ENCODE measurements at regions not wholly inside any gene's neighbourhood (a gene's known extent, or its start where the extent isn't known, plus 50 kb on each side); places are given as distances from the start of the nearest gene placed in this dataset.
A peak's percentile ranks its signal among the peaks of the same experiment; 100 is the strongest.

DNA sequence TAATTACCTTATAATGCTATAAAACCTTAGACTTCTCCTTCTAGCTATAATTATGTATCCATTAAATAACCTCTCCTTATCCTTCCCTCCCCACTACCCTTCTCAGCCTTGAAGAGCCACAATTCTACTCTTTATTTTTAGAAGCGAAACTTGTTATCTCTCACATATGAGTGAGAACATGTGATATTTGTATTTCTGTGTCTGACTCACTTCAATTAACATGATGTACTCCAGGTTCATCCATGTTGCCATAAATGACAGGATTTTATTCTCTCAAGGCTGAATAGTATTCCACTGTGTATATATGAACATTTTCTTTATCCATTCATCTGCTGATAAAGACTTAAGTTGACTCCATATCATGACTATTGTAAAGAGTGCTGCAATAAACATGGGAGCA is 485.6 kb downstream of the FLRT2 start:
- no peak for DNase-seq

DNA sequence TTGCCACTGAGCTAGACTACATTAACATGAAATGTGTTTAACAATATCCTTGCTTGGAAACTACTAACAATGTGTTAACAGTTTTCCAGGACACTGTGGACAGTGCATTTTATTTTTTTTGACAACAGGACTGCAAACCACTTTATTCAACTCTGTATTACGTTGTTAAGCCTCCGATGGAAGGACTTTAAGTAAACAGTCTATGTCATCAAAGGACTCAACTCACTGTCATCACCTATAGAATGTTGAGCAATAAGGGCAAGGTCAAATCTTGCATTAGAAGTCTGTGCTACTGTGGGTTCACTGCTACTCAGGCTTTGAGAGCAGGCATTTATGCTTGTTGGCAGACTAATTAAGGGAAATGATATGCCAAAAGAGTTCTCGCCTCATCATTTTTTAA is 483.7 kb downstream of the FLRT2 start:
- DNase-seq: no peak

DNA sequence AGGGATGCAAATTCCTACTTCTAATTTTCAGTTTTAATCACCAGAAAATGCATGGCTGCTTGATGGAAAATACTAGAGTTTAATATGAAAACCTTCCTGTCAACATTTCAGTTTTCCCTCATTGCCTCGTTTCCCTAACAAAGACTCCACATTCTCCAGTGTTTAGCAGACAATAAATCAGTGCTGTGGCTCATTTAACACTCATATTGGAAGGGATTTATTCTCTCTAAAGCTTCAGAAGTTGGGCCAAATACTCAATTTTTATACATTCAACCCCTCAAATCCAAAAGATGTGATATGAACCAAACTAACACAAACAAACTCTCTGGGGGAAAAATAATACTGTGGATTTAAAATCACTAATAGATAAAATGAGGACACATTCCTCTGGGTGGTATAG is 482.5 kb downstream of the FLRT2 start:
- DNase-seq: no peak

DNA sequence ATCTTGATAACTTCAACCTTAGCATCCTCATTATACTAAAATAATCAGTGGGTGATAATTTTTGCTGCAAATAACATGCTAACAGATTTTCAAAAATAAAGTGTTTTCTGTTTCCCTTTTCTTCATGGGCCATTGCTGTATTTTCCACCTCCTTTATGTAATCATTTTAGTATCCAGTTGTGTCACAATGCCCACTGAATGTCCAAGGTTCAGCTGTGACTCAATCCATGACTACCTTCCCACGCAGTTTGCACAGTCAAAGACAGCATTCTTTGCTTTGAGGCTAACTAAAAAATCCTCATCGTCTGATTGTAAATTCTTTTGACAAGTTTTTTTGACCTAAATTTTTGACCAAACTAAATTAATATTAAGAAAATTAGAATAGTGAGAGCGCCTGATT is 474.1 kb downstream of the FLRT2 start:
- no peak for DNase-seq

DNA sequence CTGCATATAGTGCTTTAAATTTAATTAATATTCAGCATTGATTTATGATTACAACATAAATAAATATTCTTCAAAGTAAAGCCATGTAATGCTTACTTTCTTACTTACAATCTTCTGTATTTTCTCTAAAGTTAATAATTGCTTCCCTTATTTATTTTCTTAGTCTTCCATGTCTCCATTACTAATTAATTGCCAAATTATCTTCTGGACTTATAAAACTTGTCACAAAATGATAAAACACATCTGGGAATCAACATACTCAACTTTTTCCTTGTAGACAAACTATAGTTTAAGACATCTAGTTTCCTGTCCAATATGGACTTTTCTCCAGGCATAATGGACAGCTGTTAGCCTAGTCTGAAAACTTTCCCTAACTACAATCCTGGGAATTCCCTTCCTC is 466.6 kb downstream of the FLRT2 start:
- DNase-seq: no peak

DNA sequence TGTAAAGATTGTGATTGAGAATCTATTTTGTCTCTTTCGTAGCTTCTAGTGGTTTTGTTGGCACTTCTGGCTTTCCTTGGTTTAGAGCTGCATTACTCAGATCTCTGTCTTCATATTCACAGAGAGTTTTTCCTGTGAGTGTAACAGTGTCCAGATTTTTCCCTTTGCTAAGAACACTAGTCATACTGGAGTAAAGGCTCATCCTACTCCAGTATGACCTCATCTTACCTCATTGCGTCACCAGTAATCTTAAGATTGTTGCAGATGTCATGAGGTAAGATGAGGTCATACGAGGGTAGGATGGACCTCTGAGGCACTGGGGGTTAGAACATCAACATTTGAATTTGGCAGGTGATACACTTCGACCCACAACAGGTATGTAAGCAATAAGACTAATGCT is 461.2 kb downstream of the FLRT2 start:
- no peak for DNase-seq

DNA sequence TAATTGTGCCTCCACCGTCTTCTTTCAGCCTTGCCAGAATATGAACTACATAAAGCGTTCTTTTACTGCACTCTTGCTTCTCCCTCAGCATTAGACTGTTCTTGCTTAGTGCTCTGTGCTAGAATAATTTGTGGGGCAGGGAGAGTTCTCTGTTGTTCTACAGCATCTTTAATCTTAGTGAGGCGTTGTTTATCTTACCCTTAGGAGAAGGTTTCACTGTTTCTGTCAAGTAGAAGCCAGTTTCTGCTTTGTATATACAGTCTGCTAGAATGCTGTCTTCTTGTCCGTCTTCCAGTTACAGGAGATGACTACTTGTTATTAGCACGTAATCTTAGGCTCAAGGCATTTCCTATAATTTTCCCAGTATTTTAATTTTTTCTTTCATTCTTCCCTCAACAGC is 458.0 kb downstream of the FLRT2 start:
- DNase-seq: no peak

DNA sequence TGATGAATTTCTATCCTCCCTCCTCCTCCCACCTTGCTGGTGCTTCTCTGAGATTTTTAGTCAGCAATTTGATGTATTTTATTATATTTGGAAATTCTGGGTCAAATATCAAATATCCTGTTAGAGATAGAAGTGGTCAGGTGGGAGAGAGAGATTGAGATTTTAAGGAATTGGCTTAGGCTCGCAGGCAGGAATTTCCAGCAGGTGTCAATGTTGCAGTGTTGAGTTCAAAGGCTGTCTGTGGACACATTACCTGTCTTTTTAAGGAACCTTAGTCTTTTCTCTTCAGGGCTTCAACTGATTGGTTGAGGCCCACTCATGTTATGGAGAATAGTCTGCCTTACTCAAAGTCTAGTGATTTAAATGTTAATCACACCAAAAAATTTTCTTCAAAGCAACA is 457.3 kb downstream of the FLRT2 start:
- no peak for DNase-seq

DNA sequence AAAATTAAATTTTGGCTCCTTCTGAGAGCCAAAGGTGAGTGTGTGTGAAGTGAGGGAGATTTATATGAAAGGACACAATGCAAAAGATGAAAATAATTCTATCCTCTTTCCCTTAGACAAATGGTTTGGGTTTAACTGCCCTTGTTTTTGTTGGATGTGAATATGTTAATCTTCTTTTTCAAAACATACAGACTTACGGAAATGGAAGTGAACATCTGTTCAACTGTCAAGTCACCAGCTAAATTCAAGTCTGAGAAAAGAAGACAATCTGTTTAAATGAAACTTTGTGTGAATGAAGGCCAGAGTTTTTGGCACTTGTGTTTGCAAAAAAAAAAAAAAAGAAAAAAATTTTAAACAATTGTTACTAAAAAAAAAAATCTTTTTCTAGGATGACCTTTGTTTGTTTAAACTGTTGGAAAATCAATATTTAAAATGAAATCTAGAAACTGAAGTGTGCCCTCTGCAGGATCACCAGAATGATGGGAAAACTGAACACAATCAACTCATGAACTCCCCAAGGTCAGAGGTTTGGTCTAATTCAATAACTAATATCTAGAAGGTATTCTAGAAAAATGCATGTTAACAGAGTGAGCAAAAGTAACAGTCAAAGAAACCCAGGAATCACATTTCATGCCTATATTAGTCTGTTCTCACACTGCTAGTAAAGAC is 448.8 kb downstream of the FLRT2 start:
- DNase-seq: no peak

DNA sequence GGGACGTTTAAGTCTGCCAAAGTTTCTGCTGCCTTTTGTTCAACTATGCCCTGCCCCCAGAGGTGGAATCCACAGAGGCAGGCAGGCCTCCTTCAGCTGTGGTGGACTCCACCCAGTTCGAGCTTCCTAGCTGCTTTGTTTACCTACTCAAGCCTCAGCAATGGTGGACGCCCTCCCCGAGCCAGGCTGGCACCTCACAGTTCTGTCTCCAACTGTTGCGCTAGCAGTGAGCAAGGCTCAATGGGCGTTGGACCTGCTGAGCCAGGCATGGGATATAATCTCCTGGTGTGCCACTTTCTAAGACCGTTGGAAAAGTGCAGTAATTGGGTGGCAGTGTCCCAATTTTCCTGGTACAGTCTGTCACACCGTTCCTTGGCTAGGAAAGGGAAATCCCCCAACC is 444.7 kb downstream of the FLRT2 start:
- no peak for DNase-seq

DNA sequence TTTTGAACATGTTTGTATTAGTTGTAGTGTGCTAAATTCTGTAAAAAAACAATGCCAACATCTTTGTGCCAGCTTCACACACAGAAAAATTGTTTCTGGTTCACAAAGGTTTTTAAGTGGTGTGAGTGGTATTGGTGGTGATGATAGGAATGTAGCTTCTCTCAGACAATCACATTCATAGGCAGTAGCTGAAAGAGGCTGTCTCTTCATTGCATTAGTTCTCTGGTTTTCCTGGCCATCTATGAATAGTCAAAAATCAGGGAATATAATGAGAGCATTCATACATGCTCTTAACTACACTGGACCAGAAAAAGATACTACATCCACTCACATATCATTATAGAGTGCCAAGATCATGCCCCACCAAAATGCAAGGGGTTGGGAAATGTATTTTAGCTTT is 433.5 kb downstream of the FLRT2 start:
- DNase-seq: no peak

DNA sequence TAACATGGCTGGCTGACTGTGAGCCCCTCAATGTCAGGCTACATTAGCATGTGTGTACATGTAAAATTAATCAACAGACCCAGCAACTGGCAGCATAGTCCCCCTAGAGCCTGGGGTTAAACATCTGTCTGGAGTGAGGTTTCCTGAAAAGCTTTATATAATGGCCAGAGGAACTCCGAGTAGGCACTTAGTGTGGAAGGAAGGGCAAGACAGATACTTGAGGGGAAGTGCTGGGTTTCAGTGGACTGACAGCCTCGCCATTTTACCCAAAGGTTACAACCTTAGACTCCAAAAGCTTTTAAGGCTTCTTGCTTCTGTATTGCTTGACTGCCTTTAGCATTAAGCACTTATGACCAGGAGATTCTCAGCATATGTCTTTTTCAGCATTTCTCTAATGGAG is 430.8 kb downstream of the FLRT2 start:
- DNase-seq: no peak

DNA sequence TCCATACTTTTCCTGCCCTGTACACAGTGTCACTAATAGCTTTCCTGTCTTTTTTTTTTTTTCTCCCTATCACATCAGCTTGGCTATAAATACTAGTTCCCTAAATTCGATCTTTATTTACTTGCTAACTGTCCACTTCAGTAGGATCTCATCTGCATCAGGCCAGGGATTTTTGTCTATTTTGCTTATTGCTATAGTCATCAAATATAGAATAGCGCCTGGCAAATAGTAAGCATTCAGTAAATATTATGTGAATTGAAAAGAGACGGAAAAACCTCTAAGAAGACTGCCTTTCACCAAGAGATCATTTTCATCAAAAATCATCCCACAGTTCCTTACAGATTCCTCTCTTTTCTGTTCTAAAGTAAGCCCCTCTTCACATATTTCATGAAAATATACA is 429.1 kb downstream of the FLRT2 start:
- no peak for DNase-seq

DNA sequence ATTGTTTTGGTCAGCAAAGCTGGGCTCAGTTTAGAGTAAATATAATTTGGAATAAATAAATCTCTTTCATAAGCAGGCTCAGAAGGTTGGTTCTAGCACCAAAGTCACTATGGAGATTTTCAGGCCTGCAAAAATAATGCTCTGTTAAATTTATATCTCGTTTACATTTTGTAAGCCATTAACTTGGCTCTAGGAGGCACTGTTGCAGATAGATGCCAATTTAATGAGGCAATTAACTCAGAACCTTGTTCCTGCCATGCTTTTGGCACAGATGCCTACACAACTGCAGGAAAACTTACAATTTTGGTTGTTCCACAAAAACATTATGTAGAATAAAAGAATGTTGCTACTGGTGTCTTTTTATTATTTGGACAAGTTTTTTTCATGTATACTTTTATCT is 428.1 kb downstream of the FLRT2 start:
- no peak for DNase-seq

DNA sequence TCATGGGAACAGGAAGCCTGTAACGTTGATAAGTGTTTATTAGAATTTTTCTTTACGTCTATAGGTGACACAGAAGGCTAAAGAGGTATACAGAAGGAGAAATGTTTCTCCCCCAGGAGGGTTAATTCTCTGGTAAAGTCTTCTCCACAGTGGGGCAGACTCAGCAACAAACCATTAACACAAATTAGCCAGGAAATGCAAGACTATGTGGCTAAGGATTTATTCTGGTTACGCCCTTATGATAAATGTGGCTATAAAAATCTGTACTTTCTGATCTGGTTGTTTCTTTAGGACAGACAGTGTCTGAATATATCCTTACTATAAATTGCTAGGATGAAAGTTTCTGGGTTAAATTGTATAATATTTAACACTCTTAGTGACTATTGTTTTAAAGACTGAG is 423.3 kb downstream of the FLRT2 start:
- no peak for DNase-seq

DNA sequence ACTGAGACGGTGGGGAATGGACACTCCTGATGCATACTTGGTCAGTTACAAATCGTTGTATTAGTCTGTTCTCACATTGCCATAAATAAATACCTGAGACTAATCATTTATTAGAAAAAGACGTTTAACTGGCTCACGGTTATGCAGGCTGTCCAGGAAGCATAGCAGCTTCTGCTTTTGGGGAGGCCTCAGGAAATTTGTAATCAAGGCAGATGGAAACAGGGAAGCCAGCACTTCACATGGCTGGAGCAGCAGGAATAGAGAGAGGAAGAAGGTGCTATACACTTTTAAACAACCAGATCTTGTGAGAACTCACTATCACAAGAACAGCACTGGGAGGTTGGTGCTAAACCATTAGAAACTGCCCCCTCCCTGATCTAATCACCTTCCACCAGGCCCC is 418.2 kb downstream of the FLRT2 start:
- no peak for DNase-seq

DNA sequence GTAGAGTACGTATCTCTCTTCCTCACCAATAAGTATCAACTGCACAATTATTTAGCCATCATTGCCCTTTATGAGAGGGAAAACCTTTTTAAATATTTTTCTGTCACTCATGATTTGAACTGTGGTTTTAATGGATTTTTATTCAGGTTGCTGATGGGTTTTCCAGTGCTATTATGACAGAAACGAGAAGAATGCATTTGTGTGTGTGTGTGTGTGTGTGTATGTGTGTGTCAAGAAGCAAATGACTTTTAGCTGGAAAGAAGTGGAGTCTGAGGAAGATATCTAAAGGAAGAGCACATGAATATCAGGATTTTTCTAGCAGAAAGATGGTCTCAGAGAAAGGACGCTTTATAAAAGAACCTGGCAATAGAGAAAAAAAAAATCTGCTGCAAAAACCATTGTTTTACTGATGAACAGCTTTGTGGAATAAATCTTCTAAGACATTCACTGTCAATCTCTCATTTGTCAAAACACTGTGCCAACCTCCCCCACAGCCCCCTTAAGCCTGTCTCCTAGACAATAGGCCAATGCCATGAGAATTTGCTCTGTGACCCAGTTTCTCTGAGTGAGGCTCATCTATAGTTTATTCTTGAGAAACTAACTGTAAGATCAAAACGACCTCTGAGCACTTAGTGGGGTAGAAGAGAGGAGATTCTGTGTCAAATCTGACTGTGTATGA is 417.7 kb downstream of the FLRT2 start:
- no peak for DNase-seq

DNA sequence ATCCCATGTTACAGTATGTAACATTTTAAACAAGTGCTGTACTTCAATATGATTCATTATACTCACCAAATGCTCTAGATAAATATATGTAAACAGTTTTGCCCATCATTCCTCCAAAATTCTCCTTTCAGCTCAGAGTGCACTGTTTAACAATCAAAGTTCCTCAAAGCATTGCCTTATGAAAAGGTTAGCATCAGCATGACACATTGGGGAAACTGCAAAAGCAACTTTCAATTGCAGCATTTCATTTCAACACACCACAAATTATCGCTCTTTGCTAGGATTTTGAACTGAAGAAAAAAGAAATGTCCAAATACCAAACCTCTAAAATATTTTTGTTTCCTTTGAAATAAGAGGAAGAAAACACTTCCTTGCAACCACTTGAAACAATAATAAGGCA is 413.2 kb downstream of the FLRT2 start:
- DNase-seq: no peak

DNA sequence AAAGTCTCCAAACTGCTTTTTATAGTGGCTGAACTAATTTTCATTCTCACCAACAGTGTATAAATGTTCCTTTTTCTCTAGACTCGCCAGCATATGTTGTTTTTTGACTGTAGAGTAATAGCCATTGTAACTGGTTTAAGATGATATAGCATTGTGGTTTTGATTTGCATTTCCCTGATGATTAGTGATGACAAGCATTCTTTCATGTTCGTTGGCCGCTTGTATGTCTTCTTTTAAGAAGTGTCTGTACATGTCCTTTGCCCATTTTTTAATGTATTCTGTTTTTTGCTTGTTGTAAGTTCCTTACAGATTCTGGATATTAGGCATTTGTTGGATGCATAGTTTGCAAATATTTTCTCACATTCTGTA is 404.9 kb downstream of the FLRT2 start:
- DNase-seq: no peak

DNA sequence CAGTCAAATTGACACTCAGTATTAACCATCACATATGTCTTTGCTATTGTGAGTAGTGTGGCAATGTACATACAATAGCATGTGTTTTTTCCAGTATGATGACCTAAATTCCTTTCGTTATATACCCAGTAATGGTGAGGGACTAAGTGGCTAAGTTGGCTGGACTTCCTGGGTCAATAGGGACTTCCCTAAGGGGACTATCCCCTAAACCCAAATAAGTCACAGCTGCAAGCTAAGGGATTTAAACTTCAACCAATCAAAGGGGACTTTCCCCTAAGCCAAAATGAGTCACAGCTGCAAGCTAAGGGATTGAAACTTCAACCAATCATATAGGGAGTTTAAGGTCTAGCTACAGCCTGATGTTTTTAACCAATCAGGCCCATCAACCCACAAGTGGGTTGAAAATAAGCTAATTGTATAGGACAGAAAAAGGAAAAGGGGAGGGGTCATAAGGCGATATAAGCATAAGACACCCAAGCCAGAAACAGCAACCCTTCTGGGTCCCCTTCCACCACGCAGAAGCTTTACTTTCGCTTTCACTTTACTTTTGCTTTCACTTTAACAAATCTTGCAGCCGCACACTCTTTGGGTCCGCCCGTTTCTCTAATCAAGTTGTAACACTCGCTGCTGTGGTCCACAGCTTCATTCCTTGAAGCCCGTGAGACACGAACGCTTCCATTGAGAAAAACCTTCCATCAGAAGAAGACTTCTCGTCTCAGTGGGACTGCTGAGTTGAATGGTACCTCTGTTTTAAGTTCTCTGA is 404.4 kb downstream of the FLRT2 start:
- peak; percentile 39 for DNase-seq

DNA sequence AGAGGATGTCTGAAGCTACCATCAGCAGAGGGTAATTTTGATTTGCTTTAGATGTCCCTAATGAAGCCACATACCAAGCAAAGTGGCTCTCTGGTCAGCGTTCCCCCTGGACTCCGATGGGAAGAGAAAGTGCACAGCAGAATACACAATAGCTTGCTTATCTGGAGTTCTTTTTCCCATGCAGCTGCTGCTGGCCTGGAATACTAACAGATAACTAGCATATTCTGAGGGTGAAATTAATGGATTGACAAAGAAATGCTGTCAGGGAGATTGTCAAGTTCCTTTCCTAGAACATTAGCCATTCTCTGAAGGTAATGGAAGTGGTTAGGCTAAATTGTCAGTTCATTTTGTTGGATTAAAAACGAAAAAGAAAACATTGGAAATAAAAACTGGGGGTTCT is 391.3 kb downstream of the FLRT2 start:
- no peak for DNase-seq

DNA sequence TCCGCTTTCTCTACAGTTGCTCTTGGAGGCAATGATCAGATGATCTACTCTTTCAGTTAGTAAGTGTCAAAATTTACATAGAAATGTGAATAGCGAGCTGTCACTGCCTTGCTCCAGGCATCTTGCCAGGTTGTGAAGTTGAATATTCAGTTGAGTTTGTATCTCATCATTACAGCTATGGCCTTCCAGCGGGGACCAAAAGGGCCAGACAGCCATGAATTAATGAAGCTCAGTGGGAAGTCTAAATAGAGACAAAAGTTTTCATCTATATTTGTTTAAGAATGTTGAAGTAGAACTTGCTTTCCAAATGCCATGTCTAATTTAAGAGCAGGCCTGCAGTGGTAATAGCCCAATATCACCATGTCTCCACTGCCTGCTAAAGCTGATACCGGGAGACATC is 387.8 kb downstream of the FLRT2 start:
- no peak for DNase-seq

DNA sequence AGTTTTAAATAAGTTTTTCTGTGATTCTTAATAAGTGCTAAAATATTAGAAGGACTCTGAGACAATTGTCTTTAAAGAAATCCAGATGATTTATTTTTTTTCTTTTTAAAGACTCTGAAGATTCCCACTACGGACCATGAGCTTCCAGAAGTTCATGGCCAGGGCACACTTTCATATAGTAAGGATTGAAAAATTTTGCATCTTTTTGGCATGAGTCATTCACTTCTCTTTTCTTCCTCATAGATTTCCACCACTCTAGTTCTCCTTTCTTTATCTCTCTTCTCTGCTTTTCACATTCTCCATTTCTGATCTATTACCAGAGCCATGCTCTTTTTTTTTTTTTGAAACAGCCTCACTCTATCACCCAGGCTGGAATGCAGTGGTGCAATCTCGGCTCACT is 385.8 kb downstream of the FLRT2 start:
- DNase-seq: no peak

DNA sequence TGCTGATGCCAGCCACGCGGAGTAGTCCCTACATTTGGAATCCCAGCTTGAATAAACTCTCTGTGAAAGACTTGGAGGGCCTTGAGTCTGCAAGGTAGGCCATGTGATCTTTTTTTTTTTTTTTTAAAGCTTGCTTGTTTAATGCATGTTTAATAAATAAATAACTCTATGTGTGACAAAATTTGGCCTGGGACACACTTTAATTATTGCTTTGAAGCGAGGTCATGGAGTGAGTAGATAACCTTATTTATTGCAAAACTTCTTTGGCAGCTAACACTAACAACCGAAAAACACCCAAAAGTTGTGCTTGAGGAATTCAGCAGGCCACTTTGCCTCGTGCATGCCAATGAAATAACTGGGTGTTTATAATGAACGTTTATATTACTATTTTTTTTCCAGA is 382.2 kb downstream of the FLRT2 start:
- DNase-seq: no peak

DNA sequence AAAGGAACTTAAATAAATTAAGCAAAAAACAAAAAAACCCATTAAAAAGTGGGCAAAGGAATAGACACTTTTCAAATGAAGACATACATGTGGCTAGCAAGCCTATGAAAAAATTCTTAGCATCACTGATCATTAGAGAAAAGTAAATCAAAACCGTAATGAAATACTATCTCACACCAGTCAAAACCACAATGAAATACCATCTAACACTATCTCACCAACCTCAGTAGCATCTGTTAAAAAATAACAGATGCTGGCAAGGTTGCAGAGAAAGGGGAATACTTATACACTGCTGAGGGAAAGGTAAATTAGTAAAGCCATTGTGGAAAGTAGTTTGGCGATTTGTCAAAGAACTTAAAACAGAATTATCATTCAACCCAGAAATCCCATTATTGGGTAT is 381.1 kb downstream of the FLRT2 start:
- DNase-seq: no peak

All from stimulated activated CD4-positive, alpha-beta T cell treated with anti-CD3 and anti-CD28 coated beads, Interleukin-4, amount 100 ng/mL, for 1 hour (primary cell).